GM06990 (cell line): ENCODE measurements at regions not wholly inside any gene's neighbourhood (a gene's known extent, or its start where the extent isn't known, plus 50 kb on each side); places are given as distances from the start of the nearest gene placed in this dataset.

Experiments
- DNase-seq: peaks from one replicate; pipeline ENCODE4 v3.0.0-alpha.2; 2011; ENCODE audit not compliant: insufficient read length; ENCODE audit errors: extremely low read depth
- H3K27me3 ChIP-seq: replicated peaks from 2 replicates; pipeline ENCODE4 v1.6.0; 2011; ENCODE audit warnings: low read length; ENCODE audit not compliant: control insufficient read depth, insufficient read depth
- H3K36me3 ChIP-seq: 2 replicates; pipeline ENCODE4 v1.5.1; 2011; ENCODE audit warnings: low read length; ENCODE audit not compliant: control insufficient read depth, insufficient read depth
- H3K4me3 ChIP-seq: replicated peaks from 2 replicates; pipeline ENCODE4 v1.5.1; 2011; ENCODE audit warnings: low read depth, mild to moderate bottlenecking, control low read depth, low read length
- CTCF ChIP-seq: IDR thresholded peaks from 2 replicates; pipeline ENCODE4 v1.5.1; 2011; ENCODE audit warnings: low read length, control low read depth, mild to moderate bottlenecking, inconsistent platforms; ENCODE audit not compliant: insufficient read depth, poor library complexity, severe bottlenecking

- H3K27me3 ChIP-seq = no peaks in the 10 kb centered on the region
- no peak for DNase-seq
- H3K4me3 ChIP-seq = no peak overlapping the region
- TF ChIP-seq CTCF = no peak
- no peaks in the 10 kb centered on the region for H3K36me3 ChIP-seq
Measured at GRCh38 chr1:208551633-208552320, 307.6 kb upstream of the PLXNA2 start.

GRCh38 chr1:208552928-208553327 is 308.7 kb upstream of the PLXNA2 start:
- TF ChIP-seq CTCF = no peak
- Histone ChIP-seq H3K4me3 (no peak overlapping the region), H3K36me3 (no peaks in the 10 kb centered on the region), H3K27me3 (no peaks in the 10 kb centered on the region)
- no peak for DNase-seq

- no peak overlapping the region for H3K4me3 ChIP-seq
- no peak for TF ChIP-seq CTCF
- no peaks in the 10 kb centered on the region for H3K36me3 ChIP-seq
- DNase-seq = no peak
- no peaks in the 10 kb centered on the region for H3K27me3 ChIP-seq
Measured at GRCh38 chr1:208556461-208556860, 312.3 kb upstream of the PLXNA2 start.

- H3K27me3 ChIP-seq = no peaks in the 10 kb centered on the region
- H3K36me3 ChIP-seq = no peaks in the 10 kb centered on the region
- DNase-seq = no peak
- H3K4me3 ChIP-seq = no peak overlapping the region
- no peak for TF ChIP-seq CTCF
Measured at GRCh38 chr1:208557046-208557722, 313.0 kb upstream of the PLXNA2 start.

GRCh38 chr1:208557723-208558094 is 313.5 kb upstream of the PLXNA2 start:
- H3K36me3 ChIP-seq = no peaks in the 10 kb centered on the region
- no peak for TF ChIP-seq CTCF
- H3K4me3 ChIP-seq = no peak overlapping the region
- DNase-seq = no peak
- no peaks in the 10 kb centered on the region for H3K27me3 ChIP-seq
